AML-193 (cell line): ENCODE measurements at regions not wholly inside any gene's neighbourhood (a gene's known extent, or its start where the extent isn't known, plus 50 kb on each side); places are given as distances from the start of the nearest gene placed in this dataset.
"Not testable (repeated sequence)": the region's sequence is repeated elsewhere in the genome, so short reads cannot be mapped to it uniquely, and the experiment has no call there.

ENCODE experiments used
- DNase-seq, 2 experiments: peaks; one replicate each; lab custom pipeline; 2025; lab: John Stamatoyannopoulos, UW

- DNase-seq: no peak
Observed at GRCh38 chr10:63675171-63675570, 154.0 kb downstream of the REEP3 start.

DNA sequence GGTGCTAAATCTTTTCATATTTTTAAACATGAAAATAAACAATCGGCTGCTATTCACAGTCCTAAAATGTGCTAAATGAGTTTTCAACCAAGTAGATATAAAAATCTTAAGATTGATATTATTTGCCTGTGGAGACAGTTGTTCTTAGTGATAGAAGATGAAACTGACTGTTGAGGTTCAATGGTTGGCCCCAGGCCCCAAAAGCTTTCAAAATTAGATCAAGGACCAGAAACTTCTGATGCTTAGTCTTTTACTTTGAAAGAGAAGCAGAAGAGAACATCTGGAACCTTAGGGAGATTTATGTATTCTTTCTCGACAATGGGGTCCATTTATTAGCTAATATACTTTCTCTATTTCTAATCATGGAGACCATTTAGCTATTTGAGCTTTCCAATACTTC, 155.8 kb downstream of the REEP3 start:
- no peak for DNase-seq

GRCh38 chr10:63680545-63680944, 159.3 kb downstream of the REEP3 start:
- DNase-seq: not testable (repeated sequence)

DNA sequence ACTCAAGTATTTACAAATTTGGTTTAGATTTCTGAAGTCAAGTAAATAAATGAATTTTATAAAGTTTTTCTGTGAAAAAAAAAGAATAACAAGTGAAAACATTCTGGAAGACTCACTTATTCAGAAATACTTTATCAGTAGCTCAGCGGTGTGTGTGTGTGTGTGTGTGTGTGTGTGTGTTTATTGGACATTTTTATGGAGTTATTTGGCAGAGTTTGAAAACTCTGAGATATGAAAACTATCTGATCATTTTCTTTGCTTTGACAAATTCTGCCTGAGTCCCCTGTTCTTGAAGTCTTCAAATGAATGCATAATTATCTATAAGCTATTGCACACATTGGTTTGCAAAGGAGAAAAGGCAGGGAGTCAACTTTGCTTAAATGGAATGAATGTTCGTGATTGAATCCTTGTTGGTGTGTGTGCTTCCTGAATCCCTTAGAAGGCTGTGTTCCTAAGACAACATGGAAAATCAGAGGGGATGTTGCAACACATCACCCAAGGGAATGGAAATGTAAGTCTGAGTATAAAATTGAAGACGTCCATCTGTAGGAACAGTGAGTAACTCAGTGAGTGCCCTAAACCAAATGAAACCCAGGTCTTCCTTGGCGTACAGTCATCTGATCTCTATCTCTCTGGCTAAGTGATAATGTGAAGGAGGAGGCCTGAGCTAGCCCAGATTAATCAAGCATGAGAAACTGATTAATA, 160.9 kb downstream of the REEP3 start:
- no peak for DNase-seq

GRCh38 chr10:63682698-63683052, 161.5 kb downstream of the REEP3 start:
- DNase-seq: not testable (repeated sequence)

- no peak for DNase-seq
Observed at GRCh38 chr10:63683223-63683622, 162.0 kb downstream of the REEP3 start.

DNA sequence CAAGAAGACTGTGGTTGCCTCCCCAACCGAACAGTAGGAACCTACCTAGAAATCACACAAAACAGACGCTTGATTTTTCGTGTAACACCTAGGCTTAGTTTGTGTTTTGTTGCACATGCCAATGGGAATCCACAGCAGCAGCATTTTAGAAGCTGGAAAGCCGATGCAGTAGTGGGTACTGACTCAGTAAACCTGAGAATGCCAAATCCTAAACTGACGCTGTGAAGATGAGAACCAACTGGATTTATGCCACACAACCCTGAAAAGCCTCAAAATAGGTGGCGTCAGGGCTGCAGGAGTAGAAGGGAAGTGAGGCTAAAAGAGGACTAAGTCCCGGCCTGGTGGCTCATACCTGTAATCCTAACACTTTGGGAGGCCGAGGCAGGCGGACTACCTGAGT, 162.5 kb downstream of the REEP3 start:
- no peak for DNase-seq

- no peak for DNase-seq
Observed at GRCh38 chr10:63684257-63684936, 163.2 kb downstream of the REEP3 start.

GRCh38 chr10:63689768-63690167, 168.6 kb downstream of the REEP3 start:
- DNase-seq: no peak

GRCh38 chr10:63692220-63692896, 171.2 kb downstream of the REEP3 start:
- no peak for DNase-seq

DNA sequence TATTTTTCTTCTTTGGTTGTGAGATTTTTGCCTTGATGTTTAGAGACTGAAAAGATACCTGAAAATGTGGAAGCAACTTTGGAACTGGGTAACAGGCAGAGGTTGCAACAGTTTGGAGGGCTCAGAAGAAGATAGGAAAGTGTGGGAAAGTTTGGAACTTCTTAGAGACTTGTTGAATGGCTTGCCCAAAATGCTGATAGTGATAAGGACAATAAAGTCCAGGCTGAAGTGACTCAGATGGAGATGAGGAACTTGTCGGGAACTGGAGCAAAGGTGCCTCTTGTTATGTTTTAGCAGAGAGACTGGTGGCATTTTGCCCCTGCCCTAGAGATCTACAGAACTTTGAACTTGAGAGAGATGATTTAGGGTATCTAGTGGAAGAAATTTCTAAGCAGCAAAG, 171.8 kb downstream of the REEP3 start:
- not testable (repeated sequence) for DNase-seq

DNA sequence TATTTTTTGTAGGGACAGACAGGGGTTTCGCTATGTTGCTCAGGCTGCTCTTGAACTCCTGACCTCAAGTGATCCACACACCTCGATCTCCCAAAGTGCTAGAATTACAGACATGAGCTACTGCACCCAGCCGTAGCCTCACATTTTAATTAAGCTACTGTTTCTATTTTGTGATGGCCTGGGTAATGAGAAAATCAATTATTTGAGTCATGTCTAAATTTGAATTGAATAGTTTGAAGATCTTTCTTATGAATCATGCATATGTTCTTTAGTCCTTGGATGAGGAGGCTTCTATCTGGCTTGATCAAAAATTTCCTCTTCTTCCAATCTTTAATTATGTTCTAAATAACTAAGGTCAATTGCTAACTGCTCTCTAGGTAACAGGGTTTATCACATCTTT, 175.0 kb downstream of the REEP3 start:
- DNase-seq: no peak

- DNase-seq: no peak
Observed at GRCh38 chr10:63697956-63698786, 177.0 kb downstream of the REEP3 start.

GRCh38 chr10:63698787-63699150, 177.6 kb downstream of the REEP3 start:
- no peak for DNase-seq

DNA sequence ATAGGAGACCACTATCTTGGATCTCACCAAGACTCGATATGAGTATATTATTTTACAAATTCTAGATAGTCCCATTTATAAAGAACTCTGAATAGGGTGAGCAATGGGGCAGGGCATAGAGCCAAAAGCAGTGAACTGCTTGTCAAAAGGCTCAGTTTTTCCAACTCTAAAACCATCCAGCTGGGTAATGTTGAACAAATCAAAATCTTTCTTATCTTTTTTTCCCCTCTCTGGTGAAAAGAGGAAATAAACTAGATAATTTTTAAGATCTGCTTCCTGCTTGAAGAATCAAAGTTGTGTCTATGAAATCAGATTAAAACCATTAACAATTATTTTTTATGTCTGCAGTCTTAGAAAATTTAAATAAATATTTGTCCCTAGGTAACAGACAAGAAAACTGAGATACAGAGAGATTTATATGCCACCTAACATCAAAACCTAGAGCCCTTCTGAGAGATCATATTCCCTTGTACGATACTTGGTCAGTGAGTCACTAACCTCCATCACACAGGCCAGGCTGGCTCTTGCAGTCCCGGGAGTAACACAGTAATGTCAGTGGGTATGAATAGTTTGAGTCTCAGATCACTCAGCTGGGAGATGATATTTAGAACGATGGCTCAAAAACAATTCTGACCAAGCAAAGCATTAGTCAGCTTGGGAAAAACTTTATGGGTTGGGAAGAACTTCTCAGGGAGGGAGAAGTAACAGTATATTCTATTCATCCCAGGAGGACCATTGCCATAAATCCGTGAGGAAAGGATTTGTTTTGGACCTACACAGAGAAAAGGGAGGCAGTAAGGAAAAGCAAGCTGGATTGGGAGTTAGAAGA, 178.8 kb downstream of the REEP3 start:
- no peak for DNase-seq

DNA sequence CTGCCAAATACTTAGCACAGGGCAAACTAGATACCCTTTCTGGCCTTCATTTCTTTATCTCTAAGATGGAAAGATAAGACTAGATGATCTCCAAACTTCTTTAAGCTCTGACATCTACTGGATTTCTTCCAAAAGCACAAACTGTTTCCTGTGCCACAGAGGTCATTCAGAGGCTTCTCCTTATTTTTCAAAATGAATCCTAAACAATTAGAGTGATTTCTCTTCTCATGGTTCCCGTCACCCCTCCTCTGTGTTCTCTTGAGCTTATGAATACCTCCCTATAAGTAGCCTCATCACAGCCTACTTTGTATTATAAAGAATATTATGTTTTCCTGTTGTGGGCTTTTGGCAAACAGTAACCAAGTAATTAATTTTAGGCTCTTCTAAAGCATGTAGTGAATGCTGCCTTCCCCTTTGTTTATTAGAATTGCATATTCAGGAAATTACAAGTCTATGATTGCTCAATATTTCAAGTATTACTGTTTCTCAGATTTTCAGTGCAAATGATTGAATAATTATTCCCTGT, 179.5 kb downstream of the REEP3 start:
- DNase-seq: peak; percentile 18 to 19

- DNase-seq: no peak
Observed at GRCh38 chr10:63702092-63702491, 180.9 kb downstream of the REEP3 start.

DNA sequence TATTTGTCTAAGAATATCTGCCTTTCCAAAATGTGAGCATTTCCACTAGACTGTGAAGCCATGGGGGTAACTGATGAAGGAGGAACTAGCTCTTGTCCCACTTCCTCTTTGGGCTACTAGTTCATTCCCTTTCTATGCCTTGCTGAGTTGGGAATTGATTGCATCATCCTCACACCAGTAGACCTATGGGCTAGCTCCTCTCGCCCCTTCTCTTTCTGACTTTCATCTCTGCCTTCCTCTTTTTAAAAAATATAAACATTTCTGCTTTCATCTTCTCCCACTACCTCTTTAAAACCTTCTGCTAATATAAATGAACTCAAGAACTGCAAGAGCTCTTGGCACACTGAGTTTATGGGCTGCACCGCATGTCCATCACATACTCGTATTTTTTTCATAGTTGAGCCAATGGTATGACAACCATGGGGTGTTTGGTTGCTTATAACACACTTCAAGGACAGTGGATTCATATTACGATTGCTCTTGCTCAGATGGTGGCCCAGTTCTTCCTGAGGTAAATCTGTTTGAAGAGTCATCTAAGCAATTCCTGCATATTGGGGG, 182.0 kb downstream of the REEP3 start:
- DNase-seq: peak; percentile 91 to 92

- DNase-seq: no peak
Observed at GRCh38 chr10:63703740-63704345, 182.6 kb downstream of the REEP3 start.

GRCh38 chr10:63707254-63707910, 186.2 kb downstream of the REEP3 start:
- peak in 1 of 2 experiments; percentile 7 for DNase-seq
